OCI-LY1 (cell line): ENCODE measurements at regions not wholly inside any gene's neighbourhood (a gene's known extent, or its start where the extent isn't known, plus 50 kb on each side); places are given as distances from the start of the nearest gene placed in this dataset.

ENCODE experiments used
- H2AFZ ChIP-seq: fragments of 200-600 bp; sonication (generic), shearing (Covaris generic); 2 replicates; pipeline ENCODE4 v1.6.0; 2014; ENCODE audit warnings: antibody characterized with exemption, mild to moderate bottlenecking, low read length
- H3F3A ChIP-seq: fragments of 200-600 bp; sonication (generic), shearing (Covaris generic); 2 replicates; pipeline ENCODE4 v1.6.0; 2014; ENCODE audit warnings: mild to moderate bottlenecking, antibody characterized with exemption, low read length, moderate library complexity; ENCODE audit not compliant: insufficient read depth
- H3K27ac ChIP-seq: fragments of 200-600 bp; sonication (generic); 2 replicates; pipeline ENCODE4 v1.5.1; 2014; ENCODE audit warnings: low read length, mixed run types, mild to moderate bottlenecking, low read depth; ENCODE audit not compliant: poor library complexity, severe bottlenecking
- H3K27me3 ChIP-seq: fragments of 200-600 bp; sonication (generic); 2 replicates; pipeline ENCODE4 v1.6.0; 2014; ENCODE audit warnings: antibody characterized with exemption, mild to moderate bottlenecking, low read length, moderate library complexity; ENCODE audit not compliant: insufficient read depth
- H3K36me3 ChIP-seq: fragments of 200-600 bp; sonication (generic); 2 replicates; pipeline ENCODE4 v1.6.1; 2014; ENCODE audit warnings: mild to moderate bottlenecking, antibody characterized with exemption, low read length, moderate library complexity, mixed read lengths; ENCODE audit not compliant: insufficient read depth
- H3K4me1 ChIP-seq: fragments of 200-600 bp; sonication (generic); 2 replicates; pipeline ENCODE4 v1.5.1; 2014; ENCODE audit warnings: mild to moderate bottlenecking, low read length, moderate library complexity; ENCODE audit not compliant: insufficient read depth, severe bottlenecking
- H3K4me2 ChIP-seq: fragments of 200-600 bp; sonication (generic), shearing (Covaris generic); 2 replicates; pipeline ENCODE4 v1.6.1; 2014; ENCODE audit warnings: low read length
- H3K4me3 ChIP-seq: fragments of 200-600 bp; sonication (generic); 2 replicates; pipeline ENCODE4 v1.5.1; 2014; ENCODE audit warnings: low read length, low read depth, mild to moderate bottlenecking, mixed read lengths; ENCODE audit not compliant: poor library complexity, severe bottlenecking
- H3K79me2 ChIP-seq: fragments of 200-600 bp; shearing (Covaris generic); 2 replicates; pipeline ENCODE4 v1.6.1; 2016; ENCODE audit warnings: mixed run types, low read length, mixed read lengths; ENCODE audit not compliant: insufficient read depth
- H3K9ac ChIP-seq: fragments of 200-600 bp; sonication (generic), shearing (Covaris generic); 2 replicates; pipeline ENCODE4 v1.6.1; 2014; ENCODE audit warnings: mild to moderate bottlenecking, low read length, mixed read lengths
- H3K9me2 ChIP-seq: fragments of 200-600 bp; sonication (generic), shearing (Covaris generic); 2 replicates; pipeline ENCODE4 v1.6.1; 2014; ENCODE audit warnings: low read depth, mild to moderate bottlenecking, low read length, mixed read lengths
- H3K9me3 ChIP-seq: fragments of 200-600 bp; shearing (Covaris generic); 2 replicates; pipeline ENCODE4 v1.6.1; 2014; ENCODE audit warnings: low read length, mixed read lengths
- H4K20me1 ChIP-seq: fragments of 200-600 bp; sonication (generic), shearing (Covaris generic); 2 replicates; pipeline ENCODE4 v1.6.0; 2016; ENCODE audit warnings: mild to moderate bottlenecking, low read length; ENCODE audit not compliant: insufficient read depth
- EZH2 ChIP-seq: fragments of 200-600 bp; sonication (generic), shearing (Covaris generic); IDR thresholded peaks from 2 replicates; pipeline ENCODE4 v1.8.0; 2017; ENCODE audit warnings: borderline replicate concordance, mixed run types, mild to moderate bottlenecking, antibody characterized with exemption, low read length, moderate library complexity, mixed read lengths
- TF ChIP-seq, protein P1 (sequence below): fragments of 200-600 bp; sonication (generic), shearing (Covaris generic); IDR thresholded peaks from 2 replicates; pipeline ENCODE4 v1.5.1; 2017; ENCODE audit warnings: mild to moderate bottlenecking, antibody characterized with exemption, low read length, moderate library complexity, mixed read lengths

- no peaks in the 10 kb centered on the region for H3K9me2 ChIP-seq
- H3K79me2 ChIP-seq, result no peaks in the 10 kb centered on the region
- H4K20me1 ChIP-seq, result no peaks in the 10 kb centered on the region
- no peak overlapping the region for H3K9ac ChIP-seq
- H3K27me3 ChIP-seq, result no peaks in the 10 kb centered on the region
- no peaks in the 10 kb centered on the region for H3K36me3 ChIP-seq
- H2AFZ ChIP-seq, result no peak overlapping the region
- no peaks in the 10 kb centered on the region for H3K9me3 ChIP-seq
- H3K4me3 ChIP-seq, result no peak overlapping the region
- no peak overlapping the region for H3K4me2 ChIP-seq
- H3F3A ChIP-seq, result no peaks in the 10 kb centered on the region
- TF ChIP-seq EZH2, result no peak
- TF ChIP-seq, protein P1, sequence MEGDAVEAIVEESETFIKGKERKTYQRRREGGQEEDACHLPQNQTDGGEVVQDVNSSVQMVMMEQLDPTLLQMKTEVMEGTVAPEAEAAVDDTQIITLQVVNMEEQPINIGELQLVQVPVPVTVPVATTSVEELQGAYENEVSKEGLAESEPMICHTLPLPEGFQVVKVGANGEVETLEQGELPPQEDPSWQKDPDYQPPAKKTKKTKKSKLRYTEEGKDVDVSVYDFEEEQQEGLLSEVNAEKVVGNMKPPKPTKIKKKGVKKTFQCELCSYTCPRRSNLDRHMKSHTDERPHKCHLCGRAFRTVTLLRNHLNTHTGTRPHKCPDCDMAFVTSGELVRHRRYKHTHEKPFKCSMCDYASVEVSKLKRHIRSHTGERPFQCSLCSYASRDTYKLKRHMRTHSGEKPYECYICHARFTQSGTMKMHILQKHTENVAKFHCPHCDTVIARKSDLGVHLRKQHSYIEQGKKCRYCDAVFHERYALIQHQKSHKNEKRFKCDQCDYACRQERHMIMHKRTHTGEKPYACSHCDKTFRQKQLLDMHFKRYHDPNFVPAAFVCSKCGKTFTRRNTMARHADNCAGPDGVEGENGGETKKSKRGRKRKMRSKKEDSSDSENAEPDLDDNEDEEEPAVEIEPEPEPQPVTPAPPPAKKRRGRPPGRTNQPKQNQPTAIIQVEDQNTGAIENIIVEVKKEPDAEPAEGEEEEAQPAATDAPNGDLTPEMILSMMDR, result no peak
- no peaks in the 10 kb centered on the region for H3K4me1 ChIP-seq
- H3K27ac ChIP-seq, result no peak overlapping the region
Observed at GRCh38 chr5:74013222-74013621, 387.2 kb downstream of the ARHGEF28 start.

DNA sequence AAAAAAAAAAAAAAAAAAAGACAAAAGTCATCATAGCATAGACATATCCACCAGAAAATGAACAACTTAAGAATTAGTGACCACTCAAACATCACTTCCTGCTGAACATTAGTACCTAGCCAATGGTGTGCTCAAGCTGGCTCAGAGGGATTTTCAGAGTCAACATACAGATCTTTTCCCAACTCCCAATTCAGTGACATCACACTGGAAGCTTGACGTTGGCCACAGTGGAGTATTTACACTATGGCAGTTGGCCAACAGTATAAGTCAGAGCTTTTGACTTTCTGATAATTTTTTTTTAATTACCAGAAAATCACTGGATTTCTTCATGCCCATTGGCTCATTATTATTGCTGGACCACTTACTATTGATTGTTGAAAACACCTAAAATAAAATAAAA, 383.5 kb downstream of the ARHGEF28 start:
- no peak overlapping the region for H3K9ac ChIP-seq
- no peak overlapping the region for H3K27ac ChIP-seq
- no peaks in the 10 kb centered on the region for H3F3A ChIP-seq
- no peak overlapping the region for H3K4me3 ChIP-seq
- no peaks in the 10 kb centered on the region for H3K36me3 ChIP-seq
- no peak overlapping the region for H3K4me2 ChIP-seq
- H3K9me2 ChIP-seq, result no peaks in the 10 kb centered on the region
- no peak overlapping the region for H2AFZ ChIP-seq
- no peaks in the 10 kb centered on the region for H4K20me1 ChIP-seq
- H3K27me3 ChIP-seq, result no peaks in the 10 kb centered on the region
- no peaks in the 10 kb centered on the region for H3K4me1 ChIP-seq
- H3K9me3 ChIP-seq, result no peaks in the 10 kb centered on the region
- TF ChIP-seq, protein P1, result no peak
- no peak for TF ChIP-seq EZH2
- H3K79me2 ChIP-seq, result no peaks in the 10 kb centered on the region

- no peak overlapping the region for H2AFZ ChIP-seq
- no peaks in the 10 kb centered on the region for H3K9me3 ChIP-seq
- no peaks in the 10 kb centered on the region for H3K36me3 ChIP-seq
- no peaks in the 10 kb centered on the region for H4K20me1 ChIP-seq
- H3K4me3 ChIP-seq, result no peak overlapping the region
- H3K9me2 ChIP-seq, result no peaks in the 10 kb centered on the region
- TF ChIP-seq, protein P1, result no peak
- TF ChIP-seq EZH2, result no peak
- no peak overlapping the region for H3K9ac ChIP-seq
- H3K79me2 ChIP-seq, result no peaks in the 10 kb centered on the region
- no peak overlapping the region for H3K4me2 ChIP-seq
- H3F3A ChIP-seq, result no peaks in the 10 kb centered on the region
- H3K27me3 ChIP-seq, result no peaks in the 10 kb centered on the region
- H3K27ac ChIP-seq, result no peak overlapping the region
- H3K4me1 ChIP-seq, result no peaks in the 10 kb centered on the region
Observed at GRCh38 chr5:74007193-74007592, 381.2 kb downstream of the ARHGEF28 start.
